ENCODE measurements at regions not wholly inside any gene's neighbourhood (a gene's known extent, or its start where the extent isn't known, plus 50 kb on each side); places are given as distances from the start of the nearest gene placed in this dataset.

DNA sequence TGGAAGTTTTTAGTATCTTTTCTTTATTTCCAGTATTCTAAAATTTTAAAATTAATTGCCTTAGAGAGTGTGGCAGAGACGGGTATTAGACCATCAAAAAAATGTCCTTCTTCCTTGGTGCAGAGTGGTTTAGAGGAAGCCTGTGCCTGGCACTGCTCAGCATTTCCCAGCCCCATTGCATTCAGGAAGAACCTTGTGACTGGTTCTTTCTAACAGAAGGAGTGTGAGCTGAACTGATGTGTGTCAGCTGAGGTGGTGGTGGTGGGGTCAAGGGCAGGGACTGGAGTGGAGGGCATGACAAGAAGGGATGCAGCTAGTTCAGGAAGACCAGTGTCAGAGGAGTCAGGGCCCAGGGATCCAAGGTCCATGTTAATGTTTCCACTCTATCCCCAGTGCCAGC is 58.7 kb upstream of the FDX1 start:
- TF ChIP-seq CTCF (IDR thresholded peaks at IDR 0.05; ENCODE audit: low read depth, low read length) (no peak), EZH2phosphoT487 (IDR thresholded peaks at IDR 0.05; ENCODE audit: low read depth) (no peak)

Measured in OCI-LY3 (cell line).